ENCODE measurements at regions not wholly inside any gene's neighbourhood (a gene's known extent, or its start where the extent isn't known, plus 50 kb on each side); places are given as distances from the start of the nearest gene placed in this dataset.
A peak's percentile ranks its signal among the peaks of the same experiment; 100 is the strongest.

DNA sequence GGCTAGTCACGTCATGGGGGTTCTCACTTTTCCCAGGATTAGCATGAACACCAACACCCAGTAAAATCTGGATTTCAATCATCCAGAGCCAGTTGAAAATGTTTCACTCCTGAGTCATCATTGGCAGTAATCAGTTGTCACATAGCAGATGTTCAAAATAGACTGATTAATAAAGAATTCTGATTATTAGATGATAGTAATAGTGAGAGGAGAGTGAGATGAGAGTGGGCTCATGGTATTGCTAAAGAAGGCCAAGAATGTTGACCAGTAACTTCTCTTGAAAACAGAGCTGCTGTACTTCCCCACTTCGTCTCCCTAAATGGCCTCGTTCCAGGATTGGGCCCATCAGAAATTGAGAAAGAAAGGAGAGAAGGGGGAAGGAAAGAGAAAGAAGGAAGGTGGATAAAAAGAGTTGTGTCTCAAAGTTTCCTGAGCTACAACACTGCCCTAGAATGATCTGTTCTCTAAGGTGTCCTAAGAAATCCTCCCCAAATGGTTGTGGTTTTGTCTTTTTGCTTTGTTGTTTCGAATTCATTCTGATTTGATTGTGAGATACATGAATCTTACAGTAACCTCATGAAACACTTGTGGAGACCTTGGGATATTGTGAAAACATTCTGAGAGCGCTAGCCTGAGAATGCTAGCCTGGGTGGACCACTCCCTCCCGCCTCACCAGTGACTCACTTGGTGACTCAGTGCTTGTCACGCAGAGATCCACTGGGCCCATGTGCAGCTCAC is 502.2 kb upstream of the JARID2 start:
- Mint-ChIP-seq H3K36me3 (peaks cover 0 to 7% (median 0%) of the 10 kb centered on the region in 3 donors), H3K4me1 (peaks cover 5 to 32% (median 20%) of the 10 kb centered on the region in 4 donors), H3K27ac (peak overlapping the region in 2 of 10 donors; percentile 70 to 79), H3K9me3 (peaks cover 0 to 14% (median 6%) of the 10 kb centered on the region in 9 donors), H3K4me3 (peak overlapping the region in 2 of 10 donors; percentile 1 to 43), H3K27me3 (peaks cover 0 to 16% (median 0%) of the 10 kb centered on the region in 5 donors)
- peak in 1 of 10 donors; percentile 41 for DNase-seq
- POLR2A ChIA-PET: no interaction called here
- peak in 1 of 2 donors; percentile 52 for ATAC-seq

GRCh38 chr6:14744212-14744556 is 501.7 kb upstream of the JARID2 start:
- no peak for DNase-seq
- Mint-ChIP-seq H3K36me3 (peaks cover 0 to 7% (median 0%) of the 10 kb centered on the region in 3 donors), H3K27ac (peak overlapping the region in 3 of 10 donors; percentile 39 to 79 (median 70)), H3K4me3 (peak overlapping the region in 1 of 10 donors; percentile 1), H3K9me3 (peaks cover 0 to 14% (median 6%) of the 10 kb centered on the region in 9 donors), H3K4me1 (peaks cover 5 to 31% (median 16%) of the 10 kb centered on the region in 4 donors), H3K27me3 (peaks cover 0 to 16% (median 0%) of the 10 kb centered on the region in 5 donors)
- ATAC-seq: no peak
- POLR2A ChIA-PET: no interaction called here

GRCh38 chr6:14746139-14746837 is 499.6 kb upstream of the JARID2 start:
- Mint-ChIP-seq H3K4me3 (no peak overlapping the region), H3K4me1 (peaks cover 6 to 25% (median 13%) of the 10 kb centered on the region in 4 donors), H3K9me3 (peaks cover 0 to 10% (median 6%) of the 10 kb centered on the region in 9 donors), H3K27me3 (peaks cover 0 to 16% (median 0%) of the 10 kb centered on the region in 5 donors), H3K27ac (peak overlapping the region in 1 of 10 donors; percentile 5), H3K36me3 (peaks cover 0 to 4% (median 0%) of the 10 kb centered on the region in 3 donors)
- DNase-seq (no peak), ATAC-seq (no peak)
- POLR2A ChIA-PET: interaction anchor here (1.1 kb wide), 1 partner anchor 10 kb away, joined by 3 read pairs; no protein-coding TSS in a partner anchor

GRCh38 chr6:14747881-14748520 is 497.9 kb upstream of the JARID2 start:
- Mint-ChIP-seq H3K9me3 (peaks cover 0 to 10% (median 6%) of the 10 kb centered on the region in 9 donors), H3K27me3 (peaks cover 0 to 16% (median 0%) of the 10 kb centered on the region in 5 donors), H3K4me1 (peaks cover 6 to 22% (median 13%) of the 10 kb centered on the region in 4 donors), H3K27ac (peak overlapping the region in 1 of 10 donors; percentile 39), H3K36me3 (peaks cover 0 to 4% (median 0%) of the 10 kb centered on the region in 3 donors), H3K4me3 (peak overlapping the region in 1 of 10 donors; percentile 44)
- ATAC-seq (no peak), DNase-seq (no peak)
- POLR2A ChIA-PET: no interaction called here

DNA sequence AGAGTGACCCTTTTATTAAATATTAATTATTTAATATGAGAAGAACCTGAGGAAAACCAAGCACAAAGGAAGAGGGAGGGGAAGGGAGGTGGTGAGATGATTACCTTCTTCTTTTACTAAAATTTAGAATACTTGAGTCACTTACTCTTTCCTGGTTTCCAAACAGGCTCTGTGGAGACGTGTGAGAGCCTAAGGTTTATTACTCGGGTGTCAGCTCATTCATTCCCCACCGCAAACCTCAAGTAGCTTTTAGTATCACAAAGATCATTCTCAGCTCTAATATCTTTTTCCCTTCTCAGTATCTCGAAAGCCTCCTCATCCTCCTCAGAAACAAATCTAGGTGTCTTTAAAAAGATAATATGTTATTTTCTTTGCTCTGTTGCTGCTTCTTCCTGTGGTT is 497.2 kb upstream of the JARID2 start:
- peaks cover 0 to 10% (median 6%) of the 10 kb centered on the region in 9 donors for H3K9me3 Mint-ChIP-seq
- ATAC-seq (no peak), DNase-seq (no peak)
- H3K36me3 Mint-ChIP-seq: peaks cover 0 to 4% (median 0%) of the 10 kb centered on the region in 3 donors
- POLR2A ChIA-PET: no interaction called here
- peaks cover 0 to 16% (median 0%) of the 10 kb centered on the region in 5 donors for H3K27me3 Mint-ChIP-seq
- H3K4me3 Mint-ChIP-seq: no peak overlapping the region
- peaks cover 6 to 16% (median 8%) of the 10 kb centered on the region in 4 donors for H3K4me1 Mint-ChIP-seq
- H3K27ac Mint-ChIP-seq: peak overlapping the region in 1 of 10 donors; percentile 8

- H3K27ac Mint-ChIP-seq: no peak overlapping the region
- POLR2A ChIA-PET: no interaction called here
- H3K36me3 Mint-ChIP-seq: no peaks in the 10 kb centered on the region
- no peak overlapping the region for H3K4me3 Mint-ChIP-seq
- ATAC-seq: no peak
- H3K9me3 Mint-ChIP-seq: peaks cover 0 to 10% (median 2%) of the 10 kb centered on the region in 9 donors
- peaks cover 0 to 13% (median 0%) of the 10 kb centered on the region in 5 donors for H3K27me3 Mint-ChIP-seq
- H3K4me1 Mint-ChIP-seq: peaks cover 0 to 11% (median 4%) of the 10 kb centered on the region in 4 donors
- DNase-seq: no peak
Measured at GRCh38 chr6:14750059-14750661, 495.7 kb upstream of the JARID2 start.

- Mint-ChIP-seq H3K27ac (no peak overlapping the region), H3K4me1 (peaks cover 0 to 11% (median 4%) of the 10 kb centered on the region in 4 donors), H3K4me3 (no peak overlapping the region), H3K36me3 (no peaks in the 10 kb centered on the region), H3K27me3 (peaks cover 0 to 4% (median 0%) of the 10 kb centered on the region in 5 donors), H3K9me3 (peaks cover 0 to 2% (median 0%) of the 10 kb centered on the region in 9 donors)
- POLR2A ChIA-PET: no interaction called here
- no peak for DNase-seq
- ATAC-seq: no peak
Measured at GRCh38 chr6:14751645-14752175, 494.2 kb upstream of the JARID2 start.

GRCh38 chr6:14754751-14755513 is 490.9 kb upstream of the JARID2 start:
- Mint-ChIP-seq H3K9me3 (peaks cover 0 to 1% (median 0%) of the 10 kb centered on the region in 9 donors), H3K27me3 (no peaks in the 10 kb centered on the region), H3K4me3 (peak overlapping the region in 1 of 10 donors; percentile 63), H3K27ac (peak overlapping the region in 2 of 10 donors; percentile 51 to 72), H3K36me3 (no peaks in the 10 kb centered on the region), H3K4me1 (peaks cover 0 to 6% (median under 1%) of the 10 kb centered on the region in 4 donors)
- no peak for DNase-seq
- POLR2A ChIA-PET: no interaction called here
- ATAC-seq: no peak

- ATAC-seq: no peak
- no peak overlapping the region for H3K27ac Mint-ChIP-seq
- no peaks in the 10 kb centered on the region for H3K27me3 Mint-ChIP-seq
- H3K36me3 Mint-ChIP-seq: no peaks in the 10 kb centered on the region
- no peak for DNase-seq
- H3K4me3 Mint-ChIP-seq: no peak overlapping the region
- peaks cover 0 to 1% (median 0%) of the 10 kb centered on the region in 9 donors for H3K9me3 Mint-ChIP-seq
- H3K4me1 Mint-ChIP-seq: peaks cover 0 to 6% (median 0%) of the 10 kb centered on the region in 4 donors
- POLR2A ChIA-PET: no interaction called here
Measured at GRCh38 chr6:14756340-14756739, 489.5 kb upstream of the JARID2 start.

DNA sequence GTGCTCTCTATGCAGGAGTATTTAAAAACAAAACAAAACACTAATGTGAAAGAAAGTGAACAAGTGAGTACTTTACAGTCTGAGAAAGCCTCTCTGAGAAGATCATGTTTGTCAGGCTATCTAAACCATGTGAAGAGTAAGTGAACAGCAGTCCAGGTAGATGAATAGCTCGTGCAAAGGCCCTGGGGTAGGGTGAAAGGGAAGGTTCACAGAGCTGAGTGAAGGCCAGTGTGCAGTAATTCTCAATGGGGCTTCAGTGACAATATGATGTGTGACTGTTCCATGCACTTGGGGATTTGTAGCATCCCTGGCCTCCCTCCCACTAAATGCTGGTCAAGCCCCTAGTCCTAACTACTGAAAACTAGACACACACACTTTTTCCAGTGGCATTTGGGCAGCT is 488.9 kb upstream of the JARID2 start:
- Mint-ChIP-seq H3K27ac (peak overlapping the region in 1 of 10 donors; percentile 33), H3K9me3 (peaks cover 0 to 1% (median 0%) of the 10 kb centered on the region in 9 donors), H3K27me3 (no peaks in the 10 kb centered on the region), H3K4me3 (no peak overlapping the region), H3K4me1 (peaks cover 0 to 6% (median 0%) of the 10 kb centered on the region in 4 donors), H3K36me3 (no peaks in the 10 kb centered on the region)
- DNase-seq: no peak
- POLR2A ChIA-PET: interaction anchor here (0.5 kb wide), 1 partner anchor 305 kb away, joined by 3 read pairs; no protein-coding TSS in a partner anchor
- ATAC-seq: no peak

GRCh38 chr6:14757418-14757817 is 488.5 kb upstream of the JARID2 start:
- no peaks in the 10 kb centered on the region for H3K27me3 Mint-ChIP-seq
- peaks cover 0 to 6% (median 0%) of the 10 kb centered on the region in 4 donors for H3K4me1 Mint-ChIP-seq
- H3K4me3 Mint-ChIP-seq: no peak overlapping the region
- H3K9me3 Mint-ChIP-seq: peaks cover 0 to 1% (median 0%) of the 10 kb centered on the region in 9 donors
- no peaks in the 10 kb centered on the region for H3K36me3 Mint-ChIP-seq
- ATAC-seq: no peak
- H3K27ac Mint-ChIP-seq: peak overlapping the region in 1 of 10 donors; percentile 42
- DNase-seq: no peak
- POLR2A ChIA-PET: interaction anchor here (0.5 kb wide), 1 partner anchor 304 kb away, joined by 3 read pairs; no protein-coding TSS in a partner anchor

Data from naive thymus-derived CD8-positive, alpha-beta T cell (primary cell).